Stimulated activated memory B cell treated with anti-CD40 and anti-IgM and Interleukin-4, amounts not matched to agents 10 μg/mL and 1 μg/mL and 100 μg/mL, for 72 hours (primary cell): ENCODE measurements at regions not wholly inside any gene's neighbourhood (a gene's known extent, or its start where the extent isn't known, plus 50 kb on each side); places are given as distances from the start of the nearest gene placed in this dataset.

Experiments used
- ATAC-seq: fragments of 150-1000 bp; cut with Tn5 transposase; 2 replicates; pipeline ENCODE4 v1.10.0; 2021
- H3K27ac Mint-ChIP-seq: one replicate; pipeline ENCODE4 v1.8.0; 2022; ENCODE audit warnings: mild to moderate bottlenecking, mixed read lengths
- H3K27me3 Mint-ChIP-seq: one replicate; pipeline ENCODE4 v1.8.0; 2022; ENCODE audit warnings: mixed read lengths
- H3K36me3 Mint-ChIP-seq: one replicate; pipeline ENCODE4 v1.8.0; 2022; ENCODE audit warnings: mixed read lengths
- H3K4me1 Mint-ChIP-seq: one replicate; pipeline ENCODE4 v1.8.0; 2022; ENCODE audit warnings: mixed read lengths
- H3K4me3 Mint-ChIP-seq: one replicate; pipeline ENCODE4 v1.8.0; 2022; ENCODE audit warnings: mild to moderate bottlenecking, moderate library complexity, mixed read lengths
- H3K9me3 Mint-ChIP-seq: one replicate; pipeline ENCODE4 v1.8.0; 2022; ENCODE audit warnings: mixed read lengths

DNA sequence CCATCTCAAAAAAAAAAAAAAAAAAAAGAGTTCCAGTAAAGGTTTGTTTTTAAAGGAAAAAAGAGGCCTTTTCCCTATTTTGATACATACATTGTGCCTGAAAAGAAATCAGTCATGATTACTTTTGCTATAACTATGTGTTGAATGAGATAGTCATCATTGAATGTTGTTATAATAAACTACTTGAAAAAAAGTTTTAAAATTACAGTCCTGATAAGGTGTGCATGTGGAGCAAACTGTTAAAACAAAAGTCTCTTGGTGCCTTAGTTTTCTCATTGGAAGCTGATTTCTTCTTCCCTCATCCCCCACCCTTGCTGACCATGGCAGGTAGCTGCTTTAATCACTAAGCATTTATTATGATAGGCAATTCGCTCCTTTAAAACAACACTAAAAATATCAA is 172.3 kb upstream of the TBCA start:
- H3K9me3 Mint-ChIP-seq = no peaks in the 10 kb centered on the region
- H3K27ac Mint-ChIP-seq = no peak overlapping the region
- peaks cover 11% of the 10 kb centered on the region for H3K27me3 Mint-ChIP-seq
- H3K36me3 Mint-ChIP-seq = no peaks in the 10 kb centered on the region
- no peak for ATAC-seq
- H3K4me1 Mint-ChIP-seq = no peaks in the 10 kb centered on the region
- H3K4me3 Mint-ChIP-seq = no peak overlapping the region

DNA sequence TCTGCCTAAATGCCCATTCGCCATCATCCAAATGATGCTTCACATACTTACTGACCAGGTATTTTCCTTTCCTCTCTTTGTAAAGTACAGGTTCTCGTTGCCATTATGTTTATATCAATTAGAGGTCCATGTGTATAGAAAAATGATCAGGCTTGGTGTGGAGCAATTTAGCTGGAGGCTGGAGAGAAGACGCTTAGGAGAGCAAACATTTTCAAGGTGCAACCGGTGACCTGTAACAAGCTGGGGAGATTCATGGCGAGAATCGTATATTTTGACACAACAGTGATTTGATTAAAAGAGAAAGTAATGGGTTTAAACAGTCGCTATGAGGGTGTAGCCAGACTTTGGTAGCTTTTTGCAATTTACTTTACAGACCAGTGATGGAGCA is 170.9 kb upstream of the TBCA start:
- H3K9me3 Mint-ChIP-seq = no peaks in the 10 kb centered on the region
- H3K4me3 Mint-ChIP-seq = no peak overlapping the region
- no peaks in the 10 kb centered on the region for H3K4me1 Mint-ChIP-seq
- ATAC-seq = no peak
- H3K27ac Mint-ChIP-seq = no peak overlapping the region
- peaks cover 19% of the 10 kb centered on the region for H3K27me3 Mint-ChIP-seq
- H3K36me3 Mint-ChIP-seq = no peaks in the 10 kb centered on the region

DNA sequence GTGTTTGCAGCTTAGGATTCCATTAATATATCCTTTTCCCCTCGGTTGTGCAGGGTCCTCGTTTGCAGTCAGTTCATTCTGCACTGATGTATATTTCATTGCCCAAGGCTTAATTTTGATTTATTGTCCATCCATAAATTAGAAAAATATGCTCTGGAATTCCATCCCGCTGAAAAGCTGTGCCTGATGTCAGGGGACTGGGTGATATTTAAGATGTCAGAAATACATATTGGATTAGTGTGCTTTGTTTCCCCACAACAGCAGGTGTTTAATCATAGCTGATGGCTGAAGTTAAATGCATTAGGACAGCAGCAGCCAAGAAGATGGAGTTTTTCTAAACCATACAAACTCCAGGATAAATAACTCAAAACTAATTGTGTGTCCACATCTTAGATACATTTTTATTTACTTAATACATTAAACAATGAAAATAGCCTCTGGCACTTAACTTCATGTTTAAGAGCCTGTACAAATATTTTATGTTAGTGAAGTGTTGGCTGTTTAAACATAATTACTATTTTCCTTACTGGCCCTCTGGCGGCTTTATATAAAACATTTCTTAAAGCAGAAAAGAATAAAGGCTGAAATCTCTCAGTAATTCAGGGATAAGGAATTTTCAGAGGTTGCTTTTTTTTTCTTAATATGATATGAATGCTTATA is 170.4 kb upstream of the TBCA start:
- Mint-ChIP-seq H3K9me3 (no peaks in the 10 kb centered on the region), H3K36me3 (no peaks in the 10 kb centered on the region), H3K27ac (no peak overlapping the region), H3K27me3 (peaks cover 24% of the 10 kb centered on the region), H3K4me3 (no peak overlapping the region), H3K4me1 (no peaks in the 10 kb centered on the region)
- ATAC-seq = no peak

DNA sequence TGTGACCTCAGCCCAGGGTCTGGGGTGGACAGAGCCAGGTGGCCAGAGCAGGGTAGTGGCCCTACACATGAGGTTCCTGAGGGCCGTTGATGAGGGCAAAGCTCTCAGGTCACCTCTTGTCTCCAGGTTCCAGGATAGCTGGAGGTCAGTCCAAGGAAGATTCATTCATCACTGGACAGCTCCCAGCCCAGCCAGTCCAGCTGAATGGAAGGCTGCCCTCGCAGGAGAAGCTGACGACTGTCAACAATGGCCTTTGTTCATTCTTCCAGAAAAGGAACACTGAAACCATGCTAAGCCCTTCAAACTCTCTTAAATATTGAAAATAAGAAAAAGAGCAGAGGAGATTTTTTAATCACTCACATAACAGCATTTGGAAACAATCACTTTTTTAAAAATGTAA is 169.7 kb upstream of the TBCA start:
- ATAC-seq = no peak
- Mint-ChIP-seq H3K9me3 (peaks cover under 1% of the 10 kb centered on the region), H3K4me3 (no peak overlapping the region), H3K27ac (no peak overlapping the region), H3K36me3 (no peaks in the 10 kb centered on the region), H3K27me3 (peaks cover 29% of the 10 kb centered on the region), H3K4me1 (no peaks in the 10 kb centered on the region)

DNA sequence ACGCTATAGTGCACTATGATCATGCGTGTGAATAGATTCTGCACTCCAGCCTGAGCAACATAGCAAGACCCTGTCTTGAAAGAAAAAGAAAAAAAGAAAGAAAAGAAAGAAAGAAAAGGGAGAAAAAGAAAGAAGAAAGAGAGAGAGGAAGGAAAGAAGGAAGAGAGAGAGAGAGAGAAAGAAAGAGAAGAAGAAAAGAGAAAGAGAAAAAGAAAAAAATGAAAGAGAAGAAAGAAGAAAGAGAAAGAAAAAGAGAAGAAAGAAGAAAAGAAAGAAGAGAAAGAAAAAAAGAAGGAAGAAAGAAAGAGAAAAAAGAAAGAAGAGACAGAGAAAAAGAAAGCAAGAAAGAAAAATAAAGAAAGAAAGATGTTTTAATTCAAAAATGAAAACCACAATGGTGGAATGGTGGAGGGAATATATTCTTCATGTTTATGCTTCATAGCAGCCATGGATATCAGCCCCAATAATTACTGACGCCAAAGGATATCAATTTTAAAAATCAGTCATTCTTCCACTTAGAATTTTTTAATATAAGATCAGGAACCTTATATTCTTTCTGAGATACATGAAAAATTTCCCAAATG is 168.7 kb upstream of the TBCA start:
- no peaks in the 10 kb centered on the region for H3K36me3 Mint-ChIP-seq
- ATAC-seq = no peak

DNA sequence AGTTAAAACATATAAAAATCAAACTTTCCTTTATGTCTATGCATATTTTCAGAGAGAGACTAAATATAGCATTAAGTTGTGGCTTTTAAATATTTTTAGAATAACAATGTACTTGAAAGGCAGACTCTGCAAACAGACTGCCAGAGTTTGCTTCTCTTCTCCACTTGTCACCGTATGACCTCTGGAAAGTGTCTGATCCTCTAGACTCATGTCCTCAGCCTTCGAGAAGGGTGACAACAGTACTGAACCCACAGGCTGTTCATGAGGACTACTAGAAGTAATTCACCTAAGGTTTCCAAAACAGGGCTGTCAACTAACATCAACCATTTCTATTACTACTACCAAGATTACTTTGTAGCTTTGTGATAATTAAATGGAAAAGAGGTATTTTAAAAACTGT is 167.7 kb upstream of the TBCA start:
- Mint-ChIP-seq H3K36me3 (no peaks in the 10 kb centered on the region), H3K27me3 (peaks cover 29% of the 10 kb centered on the region), H3K4me3 (no peak overlapping the region), H3K4me1 (peaks cover 3% of the 10 kb centered on the region), H3K27ac (no peak overlapping the region), H3K9me3 (peaks cover 3% of the 10 kb centered on the region)
- ATAC-seq = no peak

More for the DNA sequence above, 168.7 kb upstream of the TBCA start:
- Mint-ChIP-seq H3K4me3 (no peak overlapping the region), H3K4me1 (no peaks in the 10 kb centered on the region), H3K27me3 (peaks cover 29% of the 10 kb centered on the region), H3K9me3 (peaks cover 3% of the 10 kb centered on the region), H3K27ac (no peak overlapping the region)

DNA sequence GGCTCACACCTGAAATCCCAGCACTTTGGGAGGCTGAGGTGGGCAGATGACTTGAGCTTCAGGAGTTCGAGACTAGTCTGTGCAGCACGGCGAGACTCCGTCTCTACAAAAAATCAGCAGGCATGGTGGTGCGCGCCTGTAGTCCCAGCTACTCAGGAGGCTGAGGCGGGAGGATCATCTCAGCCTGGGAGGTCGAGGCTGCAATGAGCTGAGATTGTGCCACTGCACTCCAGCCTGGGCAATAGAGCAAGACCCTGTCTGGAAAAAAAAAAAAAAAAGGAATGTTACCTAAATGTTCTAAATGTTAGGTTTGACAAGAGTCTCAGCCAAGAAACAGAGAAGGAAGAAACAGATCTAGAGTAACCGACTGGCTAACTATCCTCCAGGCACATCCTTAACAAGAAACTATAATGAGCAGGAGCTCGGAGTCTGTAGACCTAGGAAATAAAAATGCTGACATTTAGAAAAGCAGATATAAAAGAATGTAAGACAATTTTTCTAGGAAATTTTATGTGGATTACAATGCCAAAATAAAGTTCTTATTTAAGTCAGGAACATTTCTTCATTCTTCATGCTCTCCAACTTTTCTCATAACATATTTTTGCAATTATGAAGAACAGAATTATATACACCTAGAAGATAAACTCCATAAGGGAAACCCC is 166.6 kb upstream of the TBCA start:
- no peak overlapping the region for H3K27ac Mint-ChIP-seq
- peaks cover 15% of the 10 kb centered on the region for H3K4me1 Mint-ChIP-seq
- H3K27me3 Mint-ChIP-seq = peaks cover 29% of the 10 kb centered on the region
- no peak for ATAC-seq
- H3K9me3 Mint-ChIP-seq = peaks cover 3% of the 10 kb centered on the region
- no peak overlapping the region for H3K4me3 Mint-ChIP-seq
- no peaks in the 10 kb centered on the region for H3K36me3 Mint-ChIP-seq

DNA sequence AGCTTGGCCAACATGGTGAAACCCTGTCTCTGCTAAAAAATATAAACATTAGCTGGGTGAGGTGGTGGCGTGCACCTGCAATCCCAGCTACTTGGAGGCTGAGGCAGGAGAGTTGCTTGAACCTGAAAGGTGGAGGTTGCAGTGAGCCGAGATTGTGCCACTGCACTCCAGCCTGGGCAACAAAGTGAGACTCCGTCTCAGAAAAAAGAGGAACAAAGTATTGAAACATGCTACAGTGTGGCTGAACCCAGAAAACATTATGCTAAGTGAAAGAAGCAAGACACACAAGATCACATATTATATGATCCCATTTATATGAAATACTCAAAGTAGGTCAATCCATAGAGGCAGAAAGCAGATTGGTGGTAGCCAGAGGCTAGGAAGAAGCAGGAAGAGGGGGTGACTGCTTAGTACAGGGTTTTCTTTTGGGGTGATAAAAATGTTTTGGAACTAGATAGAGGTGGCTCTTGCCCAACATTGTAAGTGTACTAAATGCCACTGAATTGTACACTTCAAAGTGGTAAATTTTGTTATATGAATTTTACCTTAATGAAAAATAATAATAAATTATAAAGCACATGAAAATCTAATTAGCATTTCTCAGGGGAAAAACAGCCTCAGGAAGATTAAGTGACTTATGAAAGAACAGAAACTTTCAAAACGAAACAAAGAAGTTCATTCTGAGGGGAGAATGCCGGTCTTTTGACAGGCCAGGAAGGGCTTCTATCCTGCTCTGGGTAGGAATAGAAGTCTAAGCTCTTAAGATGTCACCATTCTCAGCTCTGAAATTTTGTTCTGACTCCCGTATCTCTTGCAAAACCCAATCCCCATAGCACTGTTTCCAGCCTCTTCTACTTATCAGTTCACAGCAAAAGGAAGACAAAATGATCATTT is 161.1 kb upstream of the TBCA start:
- peaks cover 6% of the 10 kb centered on the region for H3K9me3 Mint-ChIP-seq
- peak; percentile 79 for ATAC-seq
- peak overlapping the region; percentile 53 for H3K27ac Mint-ChIP-seq
- peak overlapping the region; percentile 50 for H3K4me3 Mint-ChIP-seq
- peaks cover 33% of the 10 kb centered on the region for H3K4me1 Mint-ChIP-seq
- peaks cover 13% of the 10 kb centered on the region for H3K27me3 Mint-ChIP-seq
- H3K36me3 Mint-ChIP-seq = no peaks in the 10 kb centered on the region

DNA sequence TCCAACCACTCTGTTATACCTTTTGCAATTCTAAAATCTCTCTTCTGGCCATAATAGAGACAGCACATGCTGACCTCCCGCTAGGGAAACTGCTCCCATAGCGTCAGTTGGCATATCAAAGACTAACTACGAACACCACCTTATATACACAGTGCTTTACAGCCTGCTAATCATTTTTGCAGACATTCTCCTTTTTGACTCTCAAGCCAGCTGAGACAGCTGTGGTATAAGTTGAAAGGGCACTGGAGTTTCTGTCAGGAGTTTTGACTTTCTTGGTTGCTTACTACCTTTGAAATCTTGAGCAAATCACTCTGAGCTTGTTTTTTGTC is 160.2 kb upstream of the TBCA start:
- Mint-ChIP-seq H3K9me3 (peaks cover 6% of the 10 kb centered on the region), H3K36me3 (no peaks in the 10 kb centered on the region)
- peak; percentile 44 for ATAC-seq

DNA sequence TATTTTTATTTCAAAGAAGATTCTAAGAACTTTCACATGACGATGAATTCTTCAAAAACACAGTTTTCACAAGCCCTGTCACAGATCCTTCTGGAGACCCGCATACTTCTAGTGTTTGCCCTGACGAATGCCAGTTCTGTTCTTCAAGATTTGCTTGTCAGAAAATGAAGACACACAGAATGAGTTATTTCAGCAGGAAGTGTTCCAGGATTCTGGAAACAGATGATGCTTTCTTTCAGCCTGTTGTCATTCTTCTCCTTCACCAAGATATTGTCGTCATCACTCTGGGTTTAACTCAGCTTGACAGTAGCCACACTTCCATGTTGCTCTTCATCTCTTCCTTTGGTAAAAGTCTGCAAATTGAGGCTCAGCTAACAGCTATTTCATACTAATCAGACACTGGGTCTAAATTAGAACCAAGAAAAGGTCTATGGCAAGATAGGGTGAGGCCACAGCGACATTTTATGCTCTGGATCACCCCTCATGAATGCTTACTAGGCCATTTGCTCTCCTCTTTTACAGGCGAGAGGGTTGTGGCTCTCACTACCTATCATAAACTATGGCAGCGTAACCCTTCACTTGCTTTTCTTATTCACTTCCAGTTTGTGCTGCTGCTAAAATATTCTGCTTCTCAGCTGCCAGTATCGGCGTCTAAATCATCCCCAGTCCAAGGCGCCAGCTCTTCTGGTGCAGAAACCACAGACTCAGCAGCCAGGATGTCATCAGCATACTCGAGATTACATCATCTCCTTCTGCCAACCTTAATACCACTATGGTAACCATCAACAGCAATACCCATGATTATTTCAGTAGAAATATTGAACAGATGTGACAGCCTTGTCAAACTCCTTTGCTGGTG is 159.6 kb upstream of the TBCA start:
- peak overlapping the region; percentile 9 for H3K27ac Mint-ChIP-seq
- peaks cover 33% of the 10 kb centered on the region for H3K4me1 Mint-ChIP-seq
- ATAC-seq = peak; percentile 42
- no peaks in the 10 kb centered on the region for H3K27me3 Mint-ChIP-seq
- peaks cover 5% of the 10 kb centered on the region for H3K9me3 Mint-ChIP-seq
- no peak overlapping the region for H3K4me3 Mint-ChIP-seq
- no peaks in the 10 kb centered on the region for H3K36me3 Mint-ChIP-seq

More for the DNA sequence above, 160.2 kb upstream of the TBCA start:
- Mint-ChIP-seq H3K4me3 (no peak overlapping the region), H3K27ac (peak overlapping the region; percentile 9), H3K27me3 (peaks cover 3% of the 10 kb centered on the region), H3K4me1 (peaks cover 33% of the 10 kb centered on the region)

DNA sequence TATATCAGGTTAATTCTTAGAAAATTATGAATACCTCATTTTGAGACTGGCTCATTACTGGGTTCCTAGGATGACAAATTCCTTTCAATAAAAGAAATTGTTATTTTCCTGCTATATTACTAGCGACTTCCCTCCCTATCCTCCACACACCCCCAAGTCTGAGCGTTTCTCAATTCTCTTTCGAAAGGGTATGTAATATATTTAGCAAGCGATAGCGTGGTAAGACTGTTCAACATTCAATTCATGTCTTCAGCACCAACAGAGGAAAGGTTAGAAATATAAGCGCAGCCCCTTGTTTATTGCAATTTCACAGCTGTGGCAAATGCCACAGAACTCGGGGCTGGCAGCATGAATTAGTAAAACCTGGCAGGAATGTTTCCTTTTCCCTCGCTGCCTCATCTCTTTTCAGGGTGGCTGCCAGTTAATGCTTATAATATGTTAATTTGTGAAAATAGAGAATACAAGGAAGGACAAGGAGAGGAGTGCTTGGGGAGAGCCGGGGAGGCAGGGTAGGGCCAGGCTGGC is 152.7 kb upstream of the TBCA start:
- Mint-ChIP-seq H3K27me3 (peaks cover 47% of the 10 kb centered on the region), H3K4me1 (no peaks in the 10 kb centered on the region), H3K4me3 (no peak overlapping the region), H3K9me3 (peaks cover 5% of the 10 kb centered on the region), H3K27ac (no peak overlapping the region), H3K36me3 (no peaks in the 10 kb centered on the region)
- ATAC-seq = no peak

DNA sequence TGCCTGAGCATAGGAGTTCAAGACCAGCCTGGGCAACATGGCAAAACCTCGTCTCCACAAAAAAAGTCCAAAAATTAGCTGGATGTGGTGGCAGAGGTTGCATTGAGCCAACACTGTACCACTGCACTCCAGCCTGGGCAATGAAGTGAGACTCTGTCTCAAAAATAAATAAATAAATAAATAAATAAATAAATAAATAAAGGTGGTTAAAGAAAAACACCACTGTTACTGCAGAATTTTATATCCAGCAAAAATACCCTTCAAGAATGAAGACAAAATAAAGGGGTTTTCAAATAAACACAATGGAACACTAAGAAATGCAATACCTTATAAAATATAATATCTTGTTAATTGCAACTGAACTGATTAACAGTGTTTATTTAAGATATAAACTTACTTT is 150.2 kb upstream of the TBCA start:
- Mint-ChIP-seq H3K4me3 (no peak overlapping the region), H3K27ac (no peak overlapping the region), H3K9me3 (peaks cover 4% of the 10 kb centered on the region), H3K27me3 (peaks cover 47% of the 10 kb centered on the region), H3K36me3 (no peaks in the 10 kb centered on the region), H3K4me1 (no peaks in the 10 kb centered on the region)
- no peak for ATAC-seq

DNA sequence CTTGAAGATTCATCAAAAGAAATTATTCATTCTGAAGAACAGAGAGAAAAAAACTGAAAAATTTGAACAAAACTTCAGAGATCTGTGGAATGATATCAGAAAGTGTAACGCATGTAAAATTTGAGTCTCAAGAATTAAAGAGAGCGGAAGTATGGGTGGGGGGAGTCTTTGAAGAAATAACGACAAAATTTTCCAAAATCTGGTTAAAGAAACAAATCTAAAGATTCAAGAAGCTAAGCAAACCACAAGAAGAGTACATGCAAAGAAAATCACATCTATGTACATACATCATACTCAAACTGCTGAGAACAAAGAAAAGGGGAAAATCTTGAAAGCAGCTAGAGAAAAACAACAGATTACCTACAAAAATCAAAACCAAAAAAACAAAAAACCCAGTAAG is 149.4 kb upstream of the TBCA start:
- H3K4me1 Mint-ChIP-seq = no peaks in the 10 kb centered on the region
- H3K4me3 Mint-ChIP-seq = no peak overlapping the region
- H3K36me3 Mint-ChIP-seq = no peaks in the 10 kb centered on the region
- H3K9me3 Mint-ChIP-seq = peaks cover 4% of the 10 kb centered on the region
- peaks cover 47% of the 10 kb centered on the region for H3K27me3 Mint-ChIP-seq
- H3K27ac Mint-ChIP-seq = no peak overlapping the region
- ATAC-seq = no peak

DNA sequence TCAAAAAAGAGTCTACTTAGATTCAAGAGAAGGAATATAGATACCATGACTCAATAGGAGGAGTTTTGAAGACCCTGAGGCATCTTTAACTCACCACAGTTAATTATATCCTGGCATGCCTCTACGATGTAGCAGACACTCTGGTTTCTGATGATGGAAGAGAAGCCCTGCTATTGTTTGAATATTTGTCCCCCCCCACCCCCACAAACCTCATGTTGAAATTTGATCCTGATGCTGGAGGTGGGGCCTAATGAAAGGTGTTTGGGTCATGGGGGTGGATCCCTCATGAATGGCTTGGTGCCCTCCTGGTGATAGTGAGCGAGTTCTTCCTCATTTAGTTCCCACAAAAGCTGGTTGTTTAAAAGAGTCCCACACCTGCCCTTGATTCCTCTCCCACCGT is 147.9 kb upstream of the TBCA start:
- peaks cover 42% of the 10 kb centered on the region for H3K27me3 Mint-ChIP-seq
- no peaks in the 10 kb centered on the region for H3K36me3 Mint-ChIP-seq
- no peak for ATAC-seq
- H3K4me3 Mint-ChIP-seq = no peak overlapping the region
- peaks cover 4% of the 10 kb centered on the region for H3K9me3 Mint-ChIP-seq
- no peaks in the 10 kb centered on the region for H3K4me1 Mint-ChIP-seq
- H3K27ac Mint-ChIP-seq = no peak overlapping the region
